ENCODE measurements at regions not wholly inside any gene's neighbourhood (a gene's known extent, or its start where the extent isn't known, plus 50 kb on each side); places are given as distances from the start of the nearest gene placed in this dataset.
"Not testable (repeated sequence)": the region's sequence is repeated elsewhere in the genome, so short reads cannot be mapped to it uniquely, and the experiment has no call there.

GRCh38 chr12:75666939-75667334 lies 155.5 kb upstream of the KRR1 start:
- Mint-ChIP-seq H3K9me3 (no peaks in the 10 kb centered on the region), H3K4me1 (ENCODE audit: low read depth) (no peaks in the 10 kb centered on the region), H3K36me3 (ENCODE audit: low read depth) (no peaks in the 10 kb centered on the region)

GRCh38 chr12:75666126-75666938 lies 154.9 kb upstream of the KRR1 start:
- H3K27ac Mint-ChIP-seq: no peak overlapping the region
- no peaks in the 10 kb centered on the region for H3K9me3 Mint-ChIP-seq
- H3K27me3 Mint-ChIP-seq: peaks cover 6% of the 10 kb centered on the region
- H3K4me3 Mint-ChIP-seq: no peak overlapping the region
- H3K4me1 Mint-ChIP-seq (ENCODE audit: low read depth): no peaks in the 10 kb centered on the region
- no peaks in the 10 kb centered on the region for H3K36me3 Mint-ChIP-seq (ENCODE audit: low read depth)

More at GRCh38 chr12:75666939-75667334, 155.5 kb upstream of the KRR1 start:
- Mint-ChIP-seq H3K27ac (no peak overlapping the region), H3K4me3 (no peak overlapping the region), H3K27me3 (peaks cover 6% of the 10 kb centered on the region)

GRCh38 chr12:75665216-75665615 lies 153.8 kb upstream of the KRR1 start:
- H3K9me3 Mint-ChIP-seq: no peaks in the 10 kb centered on the region
- H3K27me3 Mint-ChIP-seq: peaks cover 6% of the 10 kb centered on the region
- H3K27ac Mint-ChIP-seq: no peak overlapping the region
- H3K4me1 Mint-ChIP-seq (ENCODE audit: low read depth): no peaks in the 10 kb centered on the region
- no peak overlapping the region for H3K4me3 Mint-ChIP-seq
- H3K36me3 Mint-ChIP-seq (ENCODE audit: low read depth): no peaks in the 10 kb centered on the region

GRCh38 chr12:75662511-75663159 lies 151.2 kb upstream of the KRR1 start:
- H3K36me3 Mint-ChIP-seq (ENCODE audit: low read depth): no peaks in the 10 kb centered on the region
- H3K27ac Mint-ChIP-seq: no peak overlapping the region
- no peaks in the 10 kb centered on the region for H3K9me3 Mint-ChIP-seq
- no peaks in the 10 kb centered on the region for H3K4me1 Mint-ChIP-seq (ENCODE audit: low read depth)
- H3K27me3 Mint-ChIP-seq: peaks cover 6% of the 10 kb centered on the region
- H3K4me3 Mint-ChIP-seq: no peak overlapping the region

- no peak overlapping the region for H3K27ac Mint-ChIP-seq
- H3K4me1 Mint-ChIP-seq (ENCODE audit: low read depth): peaks cover 2% of the 10 kb centered on the region
- H3K4me3 Mint-ChIP-seq: no peak overlapping the region
- no peaks in the 10 kb centered on the region for H3K9me3 Mint-ChIP-seq
- H3K36me3 Mint-ChIP-seq (ENCODE audit: low read depth): no peaks in the 10 kb centered on the region
- H3K27me3 Mint-ChIP-seq: peaks cover 6% of the 10 kb centered on the region
Observed at GRCh38 chr12:75661908-75662307, 150.5 kb upstream of the KRR1 start.

- Mint-ChIP-seq H3K27me3 (peaks cover 6% of the 10 kb centered on the region), H3K4me3 (no peak overlapping the region), H3K36me3 (ENCODE audit: low read depth) (no peaks in the 10 kb centered on the region), H3K9me3 (no peaks in the 10 kb centered on the region), H3K27ac (no peak overlapping the region), H3K4me1 (ENCODE audit: low read depth) (peaks cover 10% of the 10 kb centered on the region)
Observed at GRCh38 chr12:75660805-75661404, 149.5 kb upstream of the KRR1 start.

- Mint-ChIP-seq H3K27me3 (peaks cover 6% of the 10 kb centered on the region), H3K9me3 (no peaks in the 10 kb centered on the region), H3K4me1 (ENCODE audit: low read depth) (peaks cover 17% of the 10 kb centered on the region), H3K36me3 (ENCODE audit: low read depth) (no peaks in the 10 kb centered on the region), H3K4me3 (no peak overlapping the region), H3K27ac (no peak overlapping the region)
Observed at GRCh38 chr12:75660107-75660530, 148.7 kb upstream of the KRR1 start.

GRCh38 chr12:75658901-75659823 lies 147.8 kb upstream of the KRR1 start:
- Mint-ChIP-seq H3K4me3 (peak overlapping the region; percentile 9), H3K27me3 (peaks cover 6% of the 10 kb centered on the region), H3K4me1 (ENCODE audit: low read depth) (peaks cover 27% of the 10 kb centered on the region), H3K9me3 (no peaks in the 10 kb centered on the region), H3K36me3 (ENCODE audit: low read depth) (no peaks in the 10 kb centered on the region), H3K27ac (peak overlapping the region; percentile 89)

GRCh38 chr12:75658286-75658685 lies 146.9 kb upstream of the KRR1 start:
- no peak overlapping the region for H3K4me3 Mint-ChIP-seq

GRCh38 chr12:75657831-75658230 lies 146.4 kb upstream of the KRR1 start:
- Mint-ChIP-seq H3K36me3 (ENCODE audit: low read depth) (no peaks in the 10 kb centered on the region), H3K9me3 (no peaks in the 10 kb centered on the region), H3K27ac (no peak overlapping the region), H3K27me3 (peaks cover 9% of the 10 kb centered on the region), H3K4me3 (no peak overlapping the region), H3K4me1 (ENCODE audit: low read depth) (peaks cover 29% of the 10 kb centered on the region)

More at GRCh38 chr12:75658286-75658685, 146.9 kb upstream of the KRR1 start:
- no peaks in the 10 kb centered on the region for H3K9me3 Mint-ChIP-seq
- peaks cover 29% of the 10 kb centered on the region for H3K4me1 Mint-ChIP-seq (ENCODE audit: low read depth)
- H3K36me3 Mint-ChIP-seq (ENCODE audit: low read depth): no peaks in the 10 kb centered on the region
- no peak overlapping the region for H3K27ac Mint-ChIP-seq
- peaks cover 8% of the 10 kb centered on the region for H3K27me3 Mint-ChIP-seq

GRCh38 chr12:75657354-75657753 lies 145.9 kb upstream of the KRR1 start:
- not testable (repeated sequence) for H3K4me3 Mint-ChIP-seq; H3K27ac Mint-ChIP-seq; H3K9me3 Mint-ChIP-seq; H3K36me3 Mint-ChIP-seq (ENCODE audit: low read depth)
- H3K27me3 Mint-ChIP-seq: peaks cover 13% of the 10 kb centered on the region
- peaks cover 29% of the 10 kb centered on the region for H3K4me1 Mint-ChIP-seq (ENCODE audit: low read depth)

GRCh38 chr12:75656648-75657047 lies 145.2 kb upstream of the KRR1 start:
- H3K4me3 Mint-ChIP-seq: no peak overlapping the region
- peaks cover 29% of the 10 kb centered on the region for H3K4me1 Mint-ChIP-seq (ENCODE audit: low read depth)
- peaks cover 18% of the 10 kb centered on the region for H3K27me3 Mint-ChIP-seq
- H3K27ac Mint-ChIP-seq: no peak overlapping the region
- no peaks in the 10 kb centered on the region for H3K36me3 Mint-ChIP-seq (ENCODE audit: low read depth)
- H3K9me3 Mint-ChIP-seq: no peaks in the 10 kb centered on the region

- Mint-ChIP-seq H3K4me1 (ENCODE audit: low read depth) (peaks cover 29% of the 10 kb centered on the region), H3K36me3 (ENCODE audit: low read depth) (no peaks in the 10 kb centered on the region), H3K9me3 (no peaks in the 10 kb centered on the region), H3K27me3 (peaks cover 22% of the 10 kb centered on the region), H3K4me3 (no peak overlapping the region), H3K27ac (no peak overlapping the region)
Observed at GRCh38 chr12:75656210-75656609, 144.8 kb upstream of the KRR1 start.

GRCh38 chr12:75655315-75655806 lies 144.0 kb upstream of the KRR1 start:
- H3K36me3 Mint-ChIP-seq (ENCODE audit: low read depth): no peaks in the 10 kb centered on the region
- H3K4me1 Mint-ChIP-seq (ENCODE audit: low read depth): peaks cover 29% of the 10 kb centered on the region
- peak overlapping the region; percentile 66 for H3K27ac Mint-ChIP-seq
- no peak overlapping the region for H3K4me3 Mint-ChIP-seq
- H3K9me3 Mint-ChIP-seq: no peaks in the 10 kb centered on the region
- peaks cover 29% of the 10 kb centered on the region for H3K27me3 Mint-ChIP-seq

Measured in stimulated activated naive CD8-positive, alpha-beta T cell treated with anti-CD3 and anti-CD28 coated beads, Interleukin-15, Interleukin-2, amounts not matched to agents 100 ng/mL and 50 ng/mL, for 24 hours (primary cell).